ENCODE measurements at regions not wholly inside any gene's neighbourhood (a gene's known extent, or its start where the extent isn't known, plus 50 kb on each side); places are given as distances from the start of the nearest gene placed in this dataset.
"Not testable (repeated sequence)": the region's sequence is repeated elsewhere in the genome, so short reads cannot be mapped to it uniquely, and the experiment has no call there.

DNA sequence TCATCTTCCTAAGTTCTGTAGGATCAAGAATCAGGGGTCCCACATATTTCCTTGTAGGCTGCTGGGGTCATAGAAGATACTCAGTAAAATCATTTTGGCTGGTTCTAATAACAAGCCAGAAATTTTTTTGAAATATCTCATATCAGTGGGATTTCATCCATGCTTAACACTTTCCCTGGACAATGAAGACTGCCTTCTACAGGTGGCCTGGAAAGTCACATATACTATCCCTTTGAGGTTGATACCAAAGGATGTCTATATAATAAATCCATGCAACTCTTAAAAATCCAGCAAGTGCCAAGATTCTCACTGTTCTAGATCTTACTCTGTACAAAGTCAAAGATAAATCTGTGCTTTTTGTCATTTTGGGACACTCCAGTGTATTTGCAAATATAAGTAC, 225.8 kb upstream of the NEBL start:
- Histone ChIP-seq H3K4me3 (ENCODE audit: low read length) (no peak overlapping the region), H3K4me2 (ENCODE audit: low read length) (no peak overlapping the region), H3K79me2 (replicated peaks; ENCODE audit: insufficient read depth, low read length) (no peaks in the 10 kb centered on the region), H3K9me3 (ENCODE audit: low read length) (no peaks in the 10 kb centered on the region), H4K20me1 (ENCODE audit: insufficient read depth) (no peaks in the 10 kb centered on the region), H3K9me2 (ENCODE audit: insufficient read depth, low read length) (no peaks in the 10 kb centered on the region), H3F3A (ENCODE audit: insufficient read depth, low read length, poor library complexity, severe bottlenecking) (no peaks in the 10 kb centered on the region), H3K9ac (ENCODE audit: low read length) (no peak overlapping the region), H2AFZ (ENCODE audit: low read depth, low read length) (no peak overlapping the region), H3K36me3 (ENCODE audit: insufficient read depth, low read length) (no peaks in the 10 kb centered on the region), H3K27me3 (ENCODE audit: insufficient read depth, low read depth, low read length) (no peaks in the 10 kb centered on the region), H3K27ac (ENCODE audit: low read length) (no peak overlapping the region)
- no peak for TF ChIP-seq EP300 (conservative IDR thresholded peaks at IDR 0.05; ENCODE audit: poor library complexity, severe bottlenecking)
- TF ChIP-seq, protein P1, sequence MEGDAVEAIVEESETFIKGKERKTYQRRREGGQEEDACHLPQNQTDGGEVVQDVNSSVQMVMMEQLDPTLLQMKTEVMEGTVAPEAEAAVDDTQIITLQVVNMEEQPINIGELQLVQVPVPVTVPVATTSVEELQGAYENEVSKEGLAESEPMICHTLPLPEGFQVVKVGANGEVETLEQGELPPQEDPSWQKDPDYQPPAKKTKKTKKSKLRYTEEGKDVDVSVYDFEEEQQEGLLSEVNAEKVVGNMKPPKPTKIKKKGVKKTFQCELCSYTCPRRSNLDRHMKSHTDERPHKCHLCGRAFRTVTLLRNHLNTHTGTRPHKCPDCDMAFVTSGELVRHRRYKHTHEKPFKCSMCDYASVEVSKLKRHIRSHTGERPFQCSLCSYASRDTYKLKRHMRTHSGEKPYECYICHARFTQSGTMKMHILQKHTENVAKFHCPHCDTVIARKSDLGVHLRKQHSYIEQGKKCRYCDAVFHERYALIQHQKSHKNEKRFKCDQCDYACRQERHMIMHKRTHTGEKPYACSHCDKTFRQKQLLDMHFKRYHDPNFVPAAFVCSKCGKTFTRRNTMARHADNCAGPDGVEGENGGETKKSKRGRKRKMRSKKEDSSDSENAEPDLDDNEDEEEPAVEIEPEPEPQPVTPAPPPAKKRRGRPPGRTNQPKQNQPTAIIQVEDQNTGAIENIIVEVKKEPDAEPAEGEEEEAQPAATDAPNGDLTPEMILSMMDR (IDR thresholded peaks at IDR 0.05; ENCODE audit: poor library complexity, severe bottlenecking), result no peak
- TF ChIP-seq MXI1 (conservative IDR thresholded peaks at IDR 0.05; ENCODE audit: poor library complexity, severe bottlenecking), result no peak
- TF ChIP-seq EZH2 (IDR thresholded peaks at IDR 0.05; ENCODE audit: borderline replicate concordance, insufficient read depth, low read length, poor library complexity, severe bottlenecking), result no peak
- no peak for TF ChIP-seq POLR2AphosphoS5 (IDR thresholded peaks at IDR 0.05)

DNA sequence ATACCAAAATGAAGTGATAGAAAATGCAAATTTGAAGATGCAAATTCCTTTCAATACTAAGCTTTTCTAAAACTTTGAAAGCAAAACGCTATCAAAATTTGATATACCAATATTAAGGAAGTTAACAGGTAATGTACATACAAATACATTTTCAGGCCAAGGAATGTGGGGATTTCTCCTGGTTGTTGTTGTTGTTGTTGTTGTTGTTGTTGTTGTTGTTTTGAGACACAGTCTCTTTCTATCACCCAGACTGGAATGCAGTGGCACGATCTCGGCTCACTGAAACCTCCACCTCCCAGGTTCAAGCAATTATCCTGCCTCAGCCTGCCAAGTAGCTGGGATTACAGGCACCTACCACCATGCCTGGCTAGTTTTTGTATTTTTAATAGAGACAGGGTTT, 224.7 kb upstream of the NEBL start:
- not testable (repeated sequence) for H3K27me3 ChIP-seq (ENCODE audit: insufficient read depth, low read depth, low read length); H3K27ac ChIP-seq (ENCODE audit: low read length); H3K4me2 ChIP-seq (ENCODE audit: low read length); H3K4me3 ChIP-seq (ENCODE audit: low read length); H3K9ac ChIP-seq (ENCODE audit: low read length); H2AFZ ChIP-seq (ENCODE audit: low read depth, low read length); H4K20me1 ChIP-seq (ENCODE audit: insufficient read depth); H3K9me3 ChIP-seq (ENCODE audit: low read length); H3K36me3 ChIP-seq (ENCODE audit: insufficient read depth, low read length); H3K9me2 ChIP-seq (ENCODE audit: insufficient read depth, low read length); H3F3A ChIP-seq (ENCODE audit: insufficient read depth, low read length, poor library complexity, severe bottlenecking); H3K79me2 ChIP-seq (replicated peaks; ENCODE audit: insufficient read depth, low read length)

DNA sequence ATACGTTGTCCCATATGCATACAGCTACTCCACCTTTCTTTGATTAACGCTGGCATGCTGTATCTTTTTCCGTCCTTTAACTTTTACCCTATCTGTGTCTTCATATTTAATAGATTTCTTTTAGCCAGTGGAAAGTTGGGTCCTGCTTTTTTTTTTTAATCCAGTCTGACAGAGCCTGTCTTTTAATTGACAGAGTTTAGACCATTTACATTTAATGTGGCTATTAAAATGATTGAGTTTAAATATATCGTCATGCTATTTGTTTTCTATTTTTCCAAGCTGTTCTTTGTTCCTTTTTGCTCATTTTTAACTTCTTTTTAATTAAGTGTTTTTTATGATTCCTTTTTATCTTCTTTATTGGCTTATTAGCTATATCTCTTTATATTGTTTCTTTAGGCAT, 217.6 kb upstream of the NEBL start:
- H4K20me1 ChIP-seq (ENCODE audit: insufficient read depth), result no peaks in the 10 kb centered on the region
- no peak overlapping the region for H3K9ac ChIP-seq (ENCODE audit: low read length)
- H2AFZ ChIP-seq (ENCODE audit: low read depth, low read length), result no peak overlapping the region
- H3K9me3 ChIP-seq (ENCODE audit: low read length), result no peaks in the 10 kb centered on the region
- H3F3A ChIP-seq (ENCODE audit: insufficient read depth, low read length, poor library complexity, severe bottlenecking), result no peaks in the 10 kb centered on the region
- H3K27me3 ChIP-seq (ENCODE audit: insufficient read depth, low read depth, low read length), result no peaks in the 10 kb centered on the region
- no peaks in the 10 kb centered on the region for H3K9me2 ChIP-seq (ENCODE audit: insufficient read depth, low read length)
- TF ChIP-seq SMC3 (conservative IDR thresholded peaks at IDR 0.05; ENCODE audit: poor library complexity) (no peak), EP300 (conservative IDR thresholded peaks at IDR 0.05; ENCODE audit: poor library complexity, severe bottlenecking) (no peak)
- no peaks in the 10 kb centered on the region for H3K79me2 ChIP-seq (replicated peaks; ENCODE audit: insufficient read depth, low read length)
- H3K27ac ChIP-seq (ENCODE audit: low read length), result no peak overlapping the region
- no peaks in the 10 kb centered on the region for H3K36me3 ChIP-seq (ENCODE audit: insufficient read depth, low read length)
- H3K4me2 ChIP-seq (ENCODE audit: low read length), result no peak overlapping the region
- no peak overlapping the region for H3K4me3 ChIP-seq (ENCODE audit: low read length)

DNA sequence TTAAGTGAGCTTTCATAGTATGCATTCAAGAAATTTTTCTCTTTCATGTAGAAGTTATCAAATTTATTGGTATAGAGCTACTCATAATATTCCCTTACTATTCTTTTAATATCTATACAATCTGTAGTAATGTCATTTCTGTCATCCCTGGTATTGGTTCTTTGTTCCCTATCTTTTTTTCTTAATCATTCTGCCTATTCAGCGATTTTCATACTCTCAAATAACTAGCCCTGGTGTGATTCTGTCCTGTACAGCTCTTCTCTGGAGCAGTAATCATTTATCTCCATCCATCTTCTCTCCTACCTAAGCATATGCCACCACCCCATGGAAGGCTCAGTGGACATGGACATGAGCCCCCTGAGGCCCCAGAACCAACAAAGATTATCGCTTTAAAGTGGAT, 213.2 kb upstream of the NEBL start:
- Histone ChIP-seq H3K79me2 (replicated peaks; ENCODE audit: insufficient read depth, low read length) (no peaks in the 10 kb centered on the region), H3K36me3 (ENCODE audit: insufficient read depth, low read length) (no peaks in the 10 kb centered on the region), H3K27me3 (ENCODE audit: insufficient read depth, low read depth, low read length) (no peaks in the 10 kb centered on the region), H2AFZ (ENCODE audit: low read depth, low read length) (no peak overlapping the region), H3K4me2 (ENCODE audit: low read length) (no peak overlapping the region), H3K9me2 (ENCODE audit: insufficient read depth, low read length) (no peaks in the 10 kb centered on the region), H3K9ac (ENCODE audit: low read length) (no peak overlapping the region), H3K4me3 (ENCODE audit: low read length) (no peak overlapping the region), H3F3A (ENCODE audit: insufficient read depth, low read length, poor library complexity, severe bottlenecking) (no peaks in the 10 kb centered on the region), H3K9me3 (ENCODE audit: low read length) (no peaks in the 10 kb centered on the region), H3K27ac (ENCODE audit: low read length) (no peak overlapping the region), H4K20me1 (ENCODE audit: insufficient read depth) (no peaks in the 10 kb centered on the region)
- TF ChIP-seq TAF1 (IDR thresholded peaks at IDR 0.05; ENCODE audit: low read depth) (no peak), MXI1 (conservative IDR thresholded peaks at IDR 0.05; ENCODE audit: poor library complexity, severe bottlenecking) (no peak), EZH2 (IDR thresholded peaks at IDR 0.05; ENCODE audit: borderline replicate concordance, insufficient read depth, low read length, poor library complexity, severe bottlenecking) (no peak), RAD21 (conservative IDR thresholded peaks at IDR 0.05) (no peak), SMC3 (conservative IDR thresholded peaks at IDR 0.05; ENCODE audit: poor library complexity) (no peak)
- TF ChIP-seq, protein P1 (IDR thresholded peaks at IDR 0.05; ENCODE audit: poor library complexity, severe bottlenecking), result no peak

DNA sequence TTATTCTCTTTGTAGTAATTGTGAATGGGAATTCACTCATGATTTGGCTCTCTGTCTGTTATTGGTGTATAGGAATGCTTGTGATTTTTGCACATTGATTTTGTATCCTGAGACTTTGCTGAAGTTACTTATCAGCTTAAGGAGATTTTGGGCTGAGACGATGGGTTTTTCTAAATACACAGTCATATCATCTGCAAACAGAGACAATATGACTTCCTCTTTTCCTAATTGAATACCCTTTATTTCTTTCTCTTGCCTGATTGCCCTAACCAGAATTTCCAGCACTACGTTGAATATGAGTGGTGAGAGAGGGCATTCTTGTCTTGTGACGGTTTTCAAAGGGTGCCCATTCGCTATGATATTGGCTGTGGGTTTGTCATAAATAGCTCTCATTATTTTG, 209.8 kb upstream of the NEBL start:
- not testable (repeated sequence) for H4K20me1 ChIP-seq (ENCODE audit: insufficient read depth)

More for the DNA sequence above, 209.8 kb upstream of the NEBL start:
- H3K4me3 ChIP-seq (ENCODE audit: low read length); H3K9ac ChIP-seq (ENCODE audit: low read length); H3K27ac ChIP-seq (ENCODE audit: low read length); H3K79me2 ChIP-seq (replicated peaks; ENCODE audit: insufficient read depth, low read length); H3K9me3 ChIP-seq (ENCODE audit: low read length); H3F3A ChIP-seq (ENCODE audit: insufficient read depth, low read length, poor library complexity, severe bottlenecking); H3K4me2 ChIP-seq (ENCODE audit: low read length); H3K9me2 ChIP-seq (ENCODE audit: insufficient read depth, low read length); H2AFZ ChIP-seq (ENCODE audit: low read depth, low read length); H3K36me3 ChIP-seq (ENCODE audit: insufficient read depth, low read length); H3K27me3 ChIP-seq (ENCODE audit: insufficient read depth, low read depth, low read length): not testable (repeated sequence)
